GM23248 (cell line): ENCODE measurements at regions not wholly inside any gene's neighbourhood (a gene's known extent, or its start where the extent isn't known, plus 50 kb on each side); places are given as distances from the start of the nearest gene placed in this dataset.

ENCODE experiments used
- EZH2 ChIP-seq: fragments of 200-600 bp; sonication (generic); IDR thresholded peaks from 2 replicates; pipeline ENCODE4 v1.6.1; 2018; ENCODE audit warnings: antibody characterized with exemption, mild to moderate bottlenecking; ENCODE audit not compliant: insufficient read depth, poor library complexity, severe bottlenecking
- EZH2phosphoT487 ChIP-seq: fragments of 200-600 bp; sonication (generic); IDR thresholded peaks from 2 replicates; pipeline ENCODE4 v1.6.1; 2018; ENCODE audit warnings: antibody characterized with exemption, moderate library complexity, mild to moderate bottlenecking, low read depth; ENCODE audit not compliant: insufficient read depth

- no peak for TF ChIP-seq EZH2
- no peak for TF ChIP-seq EZH2phosphoT487
Measured at GRCh38 chr1:59076612-59077011, 220.3 kb upstream of the FGGY start.
